ENCODE measurements at regions not wholly inside any gene's neighbourhood (a gene's known extent, or its start where the extent isn't known, plus 50 kb on each side); places are given as distances from the start of the nearest gene placed in this dataset.

- no peaks in the 10 kb centered on the region for H3K79me2 ChIP-seq (ENCODE audit: insufficient read depth)
- H3K4me3 ChIP-seq (ENCODE audit: low read depth in 2 of 2, low read length in 1 of 2) = no peak overlapping the region
- no peak overlapping the region for H3K9ac ChIP-seq
- DNase-seq = no peak
- H3K4me2 ChIP-seq = no peak overlapping the region
- no peak overlapping the region for H3K27ac ChIP-seq (ENCODE audit: low read depth in 2 of 2, low read length in 1 of 2)
- CTCF ChIA-PET = no interaction called here
- no peaks in the 10 kb centered on the region for H3K36me3 ChIP-seq (replicated peaks in 1 of 2; ENCODE audit: control insufficient read depth in 1 of 2, insufficient read depth in 2 of 2, low read length in 1 of 2)
- H3K4me1 ChIP-seq (ENCODE audit: control insufficient read depth in 1 of 2, insufficient read depth in 2 of 2, low read depth in 1 of 2, low read length in 1 of 2) = no peaks in the 10 kb centered on the region
- TF ChIP-seq EZH2phosphoT487 (IDR thresholded peaks at IDR 0.05; ENCODE audit: borderline replicate concordance, low read depth) (no peak), FOXJ3 (CRISPR knock-in tag; IDR thresholded peaks at IDR 0.05) (no peak), ZBTB33 (IDR thresholded peaks at IDR 0.05; ENCODE audit: borderline replicate concordance, low read depth) (no peak), CHD2 (IDR thresholded peaks at IDR 0.05; ENCODE audit: low read length, partially characterized antibody) (no peak), RXRA (IDR thresholded peaks at IDR 0.05; ENCODE audit: borderline replicate concordance, low read depth) (no peak), MXI1 (IDR thresholded peaks at IDR 0.05; ENCODE audit: low read depth, low read length) (no peak), SIN3A (IDR thresholded peaks at IDR 0.05; ENCODE audit: borderline replicate concordance, low read depth, low read length) (no peak), FOXM1 (IDR thresholded peaks at IDR 0.05; ENCODE audit: low read depth) (no peak), NFIC (IDR thresholded peaks at IDR 0.05; ENCODE audit: borderline replicate concordance) (no peak), POLR2AphosphoS5 (IDR thresholded peaks at IDR 0.05; ENCODE audit: low read depth, low read length) (no peak), USF2 (IDR thresholded peaks at IDR 0.05; ENCODE audit: borderline replicate concordance, low read depth, low read length) (no peak), MAX (IDR thresholded peaks at IDR 0.05; ENCODE audit: low read depth) (no peak), NRF1 (IDR thresholded peaks at IDR 0.05; ENCODE audit: low read depth, low read length) (no peak), GABPA (IDR thresholded peaks at IDR 0.05; ENCODE audit: low read depth) (no peak), IRF3 (IDR thresholded peaks at IDR 0.05; ENCODE audit: low read depth, low read length) (no peak), REST (IDR thresholded peaks at IDR 0.05; ENCODE audit: low read depth, low read length) (no peak), TCF12 (IDR thresholded peaks at IDR 0.05) (no peak), FOSL2 (IDR thresholded peaks at IDR 0.05; ENCODE audit: borderline replicate concordance, low read depth) (no peak), YY1 (IDR thresholded peaks at IDR 0.05; ENCODE audit: low read depth) (no peak)
- no peaks in the 10 kb centered on the region for H3K9me3 ChIP-seq
- POLR2A ChIA-PET = no interaction called here
- H2AFZ ChIP-seq (ENCODE audit: low read depth) = no peak overlapping the region
- no peaks in the 10 kb centered on the region for H4K20me1 ChIP-seq (ENCODE audit: insufficient read depth)
- H3K27me3 ChIP-seq (ENCODE audit: insufficient read depth) = no peaks in the 10 kb centered on the region
- H3F3A ChIP-seq (replicated peaks; ENCODE audit: insufficient read depth) = no peaks in the 10 kb centered on the region
- H3K9me2 ChIP-seq = no peaks in the 10 kb centered on the region
Measured at GRCh38 chr5:61850696-61851095, 455.3 kb upstream of the KIF2A start.
